ENCODE measurements at regions not wholly inside any gene's neighbourhood (a gene's known extent, or its start where the extent isn't known, plus 50 kb on each side); places are given as distances from the start of the nearest gene placed in this dataset.

GRCh38 chr1:193537266-193538002 is 351.0 kb upstream of the B3GALT2 start (continued):
- TF ChIP-seq, protein P1, sequence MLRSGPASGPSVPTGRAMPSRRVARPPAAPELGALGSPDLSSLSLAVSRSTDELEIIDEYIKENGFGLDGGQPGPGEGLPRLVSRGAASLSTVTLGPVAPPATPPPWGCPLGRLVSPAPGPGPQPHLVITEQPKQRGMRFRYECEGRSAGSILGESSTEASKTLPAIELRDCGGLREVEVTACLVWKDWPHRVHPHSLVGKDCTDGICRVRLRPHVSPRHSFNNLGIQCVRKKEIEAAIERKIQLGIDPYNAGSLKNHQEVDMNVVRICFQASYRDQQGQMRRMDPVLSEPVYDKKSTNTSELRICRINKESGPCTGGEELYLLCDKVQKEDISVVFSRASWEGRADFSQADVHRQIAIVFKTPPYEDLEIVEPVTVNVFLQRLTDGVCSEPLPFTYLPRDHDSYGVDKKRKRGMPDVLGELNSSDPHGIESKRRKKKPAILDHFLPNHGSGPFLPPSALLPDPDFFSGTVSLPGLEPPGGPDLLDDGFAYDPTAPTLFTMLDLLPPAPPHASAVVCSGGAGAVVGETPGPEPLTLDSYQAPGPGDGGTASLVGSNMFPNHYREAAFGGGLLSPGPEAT (IDR thresholded peaks at IDR 0.05; ENCODE audit: low read depth): 0 out of 2 replicates have a peak, but pooled peaks have one; percentile 37
- TF ChIP-seq, protein P2, sequence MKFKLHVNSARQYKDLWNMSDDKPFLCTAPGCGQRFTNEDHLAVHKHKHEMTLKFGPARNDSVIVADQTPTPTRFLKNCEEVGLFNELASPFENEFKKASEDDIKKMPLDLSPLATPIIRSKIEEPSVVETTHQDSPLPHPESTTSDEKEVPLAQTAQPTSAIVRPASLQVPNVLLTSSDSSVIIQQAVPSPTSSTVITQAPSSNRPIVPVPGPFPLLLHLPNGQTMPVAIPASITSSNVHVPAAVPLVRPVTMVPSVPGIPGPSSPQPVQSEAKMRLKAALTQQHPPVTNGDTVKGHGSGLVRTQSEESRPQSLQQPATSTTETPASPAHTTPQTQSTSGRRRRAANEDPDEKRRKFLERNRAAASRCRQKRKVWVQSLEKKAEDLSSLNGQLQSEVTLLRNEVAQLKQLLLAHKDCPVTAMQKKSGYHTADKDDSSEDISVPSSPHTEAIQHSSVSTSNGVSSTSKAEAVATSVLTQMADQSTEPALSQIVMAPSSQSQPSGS (IDR thresholded peaks at IDR 0.05; ENCODE audit: low read length): peak; percentile 93
- TF ChIP-seq ZNF24 (IDR thresholded peaks at IDR 0.05) (peak; percentile 55; the same call in 1 of the 2 replicates), PML (IDR thresholded peaks at IDR 0.05; ENCODE audit: low read length) (peak; percentile 65; the same call in 1 of the 2 replicates), EZH2 (IDR thresholded peaks at IDR 0.05; ENCODE audit: borderline replicate concordance, control insufficient read depth, low read depth, low read length) (no peak), IKZF1 (conservative IDR thresholded peaks at IDR 0.05) (peak; percentile 61), SMAD5 (IDR thresholded peaks at IDR 0.05; ENCODE audit: low read depth) (no peak), SRF (IDR thresholded peaks at IDR 0.05; ENCODE audit: low read depth in 2 of 2, low read length in 2 of 2) (0 out of 4 replicates have a peak, but pooled peaks of 1 of the 2 experiments have one; percentile 63), SMARCA5 (IDR thresholded peaks at IDR 0.05) (no peak), MTA2 (IDR thresholded peaks at IDR 0.05; ENCODE audit: low read depth) (peak; percentile 84), POU2F2 (IDR thresholded peaks at IDR 0.05; ENCODE audit: borderline replicate concordance, low read depth, low read length) (peak; percentile 91), TCF3 (IDR thresholded peaks at IDR 0.05; ENCODE audit: borderline replicate concordance, insufficient read depth, low read depth, low read length) (peak; percentile 55; the same call in 1 of the 2 replicates), ZNF274 (IDR thresholded peaks at IDR 0.05; ENCODE audit: insufficient read depth, insufficient read length) (no peak), TCF7 (IDR thresholded peaks at IDR 0.05; ENCODE audit: borderline replicate concordance) (peak; percentile 91), ZNF217 (IDR thresholded peaks at IDR 0.05) (peak; percentile 100), CREB1 (IDR thresholded peaks at IDR 0.05; ENCODE audit: low read depth) (peak; percentile 35; the same call in 1 of the 2 replicates), KLF5 (IDR thresholded peaks at IDR 0.05; ENCODE audit: partially characterized antibody) (peak; percentile 46), RCOR1 (conservative IDR thresholded peaks at IDR 0.05; ENCODE audit: low read depth, low read length) (peak; percentile 73; the same call in 1 of the 2 replicates), POLR2AphosphoS2 (IDR thresholded peaks at IDR 0.05; ENCODE audit: low read depth, low read length) (no peak)
- TF ChIP-seq, protein P3, sequence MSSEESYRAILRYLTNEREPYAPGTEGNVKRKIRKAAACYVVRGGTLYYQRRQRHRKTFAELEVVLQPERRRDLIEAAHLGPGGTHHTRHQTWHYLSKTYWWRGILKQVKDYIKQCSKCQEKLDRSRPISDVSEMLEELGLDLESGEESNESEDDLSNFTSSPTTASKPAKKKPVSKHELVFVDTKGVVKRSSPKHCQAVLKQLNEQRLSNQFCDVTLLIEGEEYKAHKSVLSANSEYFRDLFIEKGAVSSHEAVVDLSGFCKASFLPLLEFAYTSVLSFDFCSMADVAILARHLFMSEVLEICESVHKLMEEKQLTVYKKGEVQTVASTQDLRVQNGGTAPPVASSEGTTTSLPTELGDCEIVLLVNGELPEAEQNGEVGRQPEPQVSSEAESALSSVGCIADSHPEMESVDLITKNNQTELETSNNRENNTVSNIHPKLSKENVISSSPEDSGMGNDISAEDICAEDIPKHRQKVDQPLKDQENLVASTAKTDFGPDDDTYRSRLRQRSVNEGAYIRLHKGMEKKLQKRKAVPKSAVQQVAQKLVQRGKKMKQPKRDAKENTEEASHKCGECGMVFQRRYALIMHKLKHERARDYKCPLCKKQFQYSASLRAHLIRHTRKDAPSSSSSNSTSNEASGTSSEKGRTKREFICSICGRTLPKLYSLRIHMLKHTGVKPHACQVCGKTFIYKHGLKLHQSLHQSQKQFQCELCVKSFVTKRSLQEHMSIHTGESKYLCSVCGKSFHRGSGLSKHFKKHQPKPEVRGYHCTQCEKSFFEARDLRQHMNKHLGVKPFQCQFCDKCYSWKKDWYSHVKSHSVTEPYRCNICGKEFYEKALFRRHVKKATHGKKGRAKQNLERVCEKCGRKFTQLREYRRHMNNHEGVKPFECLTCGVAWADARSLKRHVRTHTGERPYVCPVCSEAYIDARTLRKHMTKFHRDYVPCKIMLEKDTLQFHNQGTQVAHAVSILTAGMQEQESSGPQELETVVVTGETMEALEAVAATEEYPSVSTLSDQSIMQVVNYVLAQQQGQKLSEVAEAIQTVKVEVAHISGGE (CRISPR knock-in tag; IDR thresholded peaks at IDR 0.05): no peak
- TF ChIP-seq, protein P4, sequence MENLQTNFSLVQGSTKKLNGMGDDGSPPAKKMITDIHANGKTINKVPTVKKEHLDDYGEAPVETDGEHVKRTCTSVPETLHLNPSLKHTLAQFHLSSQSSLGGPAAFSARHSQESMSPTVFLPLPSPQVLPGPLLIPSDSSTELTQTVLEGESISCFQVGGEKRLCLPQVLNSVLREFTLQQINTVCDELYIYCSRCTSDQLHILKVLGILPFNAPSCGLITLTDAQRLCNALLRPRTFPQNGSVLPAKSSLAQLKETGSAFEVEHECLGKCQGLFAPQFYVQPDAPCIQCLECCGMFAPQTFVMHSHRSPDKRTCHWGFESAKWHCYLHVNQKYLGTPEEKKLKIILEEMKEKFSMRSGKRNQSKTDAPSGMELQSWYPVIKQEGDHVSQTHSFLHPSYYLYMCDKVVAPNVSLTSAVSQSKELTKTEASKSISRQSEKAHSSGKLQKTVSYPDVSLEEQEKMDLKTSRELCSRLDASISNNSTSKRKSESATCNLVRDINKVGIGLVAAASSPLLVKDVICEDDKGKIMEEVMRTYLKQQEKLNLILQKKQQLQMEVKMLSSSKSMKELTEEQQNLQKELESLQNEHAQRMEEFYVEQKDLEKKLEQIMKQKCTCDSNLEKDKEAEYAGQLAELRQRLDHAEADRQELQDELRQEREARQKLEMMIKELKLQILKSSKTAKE (IDR thresholded peaks at IDR 0.05; ENCODE audit: low read depth, poor library complexity, severe bottlenecking): peak; percentile 62
